ENCODE measurements at regions not wholly inside any gene's neighbourhood (a gene's known extent, or its start where the extent isn't known, plus 50 kb on each side); places are given as distances from the start of the nearest gene placed in this dataset.

DNA sequence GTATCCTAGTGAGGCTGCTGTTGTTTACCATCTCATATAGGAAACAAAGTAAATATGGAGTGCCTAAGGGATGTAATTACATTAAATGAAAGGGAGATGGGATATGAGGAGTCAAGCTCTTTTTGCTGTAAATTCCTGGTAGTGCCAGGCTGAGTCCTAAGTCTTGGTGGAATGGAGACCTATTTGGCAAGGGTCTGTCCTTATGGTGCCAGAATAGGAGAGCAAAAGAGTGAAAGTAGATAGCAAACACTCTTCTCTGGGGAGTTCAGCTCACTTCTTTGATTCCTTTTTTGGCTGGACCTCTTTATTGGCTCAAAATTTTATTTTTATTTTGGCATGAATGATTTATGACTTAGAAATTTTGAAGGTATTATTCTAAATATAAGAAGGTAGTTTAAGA is 380.8 kb downstream of the TMEM232 start:
- TF ChIP-seq, protein P1, sequence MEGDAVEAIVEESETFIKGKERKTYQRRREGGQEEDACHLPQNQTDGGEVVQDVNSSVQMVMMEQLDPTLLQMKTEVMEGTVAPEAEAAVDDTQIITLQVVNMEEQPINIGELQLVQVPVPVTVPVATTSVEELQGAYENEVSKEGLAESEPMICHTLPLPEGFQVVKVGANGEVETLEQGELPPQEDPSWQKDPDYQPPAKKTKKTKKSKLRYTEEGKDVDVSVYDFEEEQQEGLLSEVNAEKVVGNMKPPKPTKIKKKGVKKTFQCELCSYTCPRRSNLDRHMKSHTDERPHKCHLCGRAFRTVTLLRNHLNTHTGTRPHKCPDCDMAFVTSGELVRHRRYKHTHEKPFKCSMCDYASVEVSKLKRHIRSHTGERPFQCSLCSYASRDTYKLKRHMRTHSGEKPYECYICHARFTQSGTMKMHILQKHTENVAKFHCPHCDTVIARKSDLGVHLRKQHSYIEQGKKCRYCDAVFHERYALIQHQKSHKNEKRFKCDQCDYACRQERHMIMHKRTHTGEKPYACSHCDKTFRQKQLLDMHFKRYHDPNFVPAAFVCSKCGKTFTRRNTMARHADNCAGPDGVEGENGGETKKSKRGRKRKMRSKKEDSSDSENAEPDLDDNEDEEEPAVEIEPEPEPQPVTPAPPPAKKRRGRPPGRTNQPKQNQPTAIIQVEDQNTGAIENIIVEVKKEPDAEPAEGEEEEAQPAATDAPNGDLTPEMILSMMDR (IDR thresholded peaks at IDR 0.05; ENCODE audit: insufficient read depth, low read depth, low read length) = no peak
- no peak overlapping the region for H3K4me3 ChIP-seq (ENCODE audit: low read depth, low read length)
- DNase-seq (ENCODE audit: low read depth) = no peak

DNA sequence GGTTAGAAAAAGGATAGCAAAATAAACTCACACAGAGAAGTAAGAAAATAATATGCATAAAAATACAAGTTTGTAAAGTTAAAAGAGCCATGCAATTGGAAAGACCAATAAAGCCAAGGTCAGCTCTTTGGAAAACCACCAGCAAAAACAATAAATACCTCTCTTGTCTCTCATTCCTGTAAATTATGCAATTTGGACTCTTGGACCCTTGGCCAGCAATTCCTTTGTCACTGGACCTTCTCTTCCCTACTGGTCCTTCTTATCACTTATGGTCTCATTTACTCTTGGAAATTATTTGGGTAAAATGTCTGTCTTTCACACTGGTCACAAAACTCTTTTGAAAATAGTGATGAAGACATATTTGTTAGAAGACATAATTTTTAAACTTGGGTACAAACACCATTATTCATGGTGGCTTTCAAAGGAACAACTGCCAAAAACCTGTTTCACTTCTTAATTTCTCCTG is 379.5 kb downstream of the TMEM232 start:
- no peak for DNase-seq (ENCODE audit: low read depth)
- H3K4me3 ChIP-seq (ENCODE audit: low read depth, low read length) = no peak overlapping the region
- TF ChIP-seq, protein P1 (IDR thresholded peaks at IDR 0.05; ENCODE audit: insufficient read depth, low read depth, low read length) = no peak

DNA sequence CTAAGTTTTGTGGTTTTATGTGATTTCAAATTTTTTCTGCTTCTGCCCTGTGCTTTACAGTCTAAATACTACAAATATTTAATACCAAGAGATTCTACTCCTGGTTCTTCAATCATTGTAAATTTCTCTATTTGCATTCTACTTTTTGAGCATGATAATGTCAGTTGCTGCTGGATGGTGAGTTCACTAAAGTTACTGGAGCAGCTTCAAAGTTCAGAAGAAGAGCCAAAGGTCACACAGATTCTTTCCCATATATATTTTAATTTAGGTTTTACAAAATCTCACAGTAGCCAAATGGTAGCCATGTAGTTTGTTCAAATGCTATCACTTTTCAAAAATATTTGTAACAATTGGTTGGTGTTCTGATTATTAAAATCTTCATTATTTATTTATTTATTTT is 378.7 kb downstream of the TMEM232 start:
- H3K4me3 ChIP-seq (ENCODE audit: low read depth, low read length) = no peak overlapping the region
- TF ChIP-seq, protein P1 (IDR thresholded peaks at IDR 0.05; ENCODE audit: insufficient read depth, low read depth, low read length) = no peak
- DNase-seq (ENCODE audit: low read depth) = no peak

DNA sequence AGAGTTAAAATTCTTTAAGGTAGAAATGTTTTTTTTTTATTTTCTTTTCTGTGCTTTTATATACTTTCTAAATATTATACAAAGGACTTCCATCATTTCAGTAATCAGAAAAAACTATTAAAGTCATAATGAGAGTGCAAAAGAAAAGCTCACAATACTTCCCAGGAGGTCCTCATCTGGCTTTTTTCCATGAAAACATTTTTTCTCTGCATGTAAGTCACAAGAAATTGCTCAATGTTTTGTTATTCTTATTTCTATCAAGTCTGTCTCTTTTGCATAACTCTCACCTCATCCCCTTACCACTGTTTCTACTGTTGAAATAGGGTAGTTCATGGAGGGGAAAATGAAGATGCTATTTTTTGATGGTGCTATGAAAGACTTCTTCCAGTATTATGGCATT is 375.0 kb downstream of the TMEM232 start:
- DNase-seq (ENCODE audit: low read depth) = peak; percentile 35
- TF ChIP-seq, protein P1 (IDR thresholded peaks at IDR 0.05; ENCODE audit: insufficient read depth, low read depth, low read length) = no peak

DNA sequence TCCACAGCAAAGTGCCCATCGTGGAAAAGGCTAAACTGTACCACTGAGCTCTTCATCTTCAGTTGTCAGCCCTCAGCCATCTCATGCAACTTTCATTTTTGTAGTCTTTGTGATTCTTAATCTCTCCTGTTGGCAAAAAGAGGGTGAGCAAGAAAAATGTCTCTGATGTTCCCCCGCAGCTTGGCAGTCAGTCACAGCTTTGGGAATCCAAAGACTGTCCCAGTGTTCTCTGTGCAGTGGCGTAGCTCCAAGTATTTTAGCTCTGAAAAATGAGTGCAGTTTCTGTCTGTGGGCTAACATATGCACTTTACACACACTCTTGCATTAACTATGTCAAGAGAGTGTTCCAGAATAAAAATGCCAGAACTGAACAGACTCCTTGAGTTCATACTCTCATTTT is 372.2 kb downstream of the TMEM232 start:
- no peak overlapping the region for H3K4me3 ChIP-seq (ENCODE audit: low read depth, low read length)
- TF ChIP-seq, protein P1 (IDR thresholded peaks at IDR 0.05; ENCODE audit: insufficient read depth, low read depth, low read length) = no peak
- DNase-seq (ENCODE audit: low read depth) = no peak

More for the DNA sequence above, 375.0 kb downstream of the TMEM232 start:
- no peak overlapping the region for H3K4me3 ChIP-seq (ENCODE audit: low read depth, low read length)

DNA sequence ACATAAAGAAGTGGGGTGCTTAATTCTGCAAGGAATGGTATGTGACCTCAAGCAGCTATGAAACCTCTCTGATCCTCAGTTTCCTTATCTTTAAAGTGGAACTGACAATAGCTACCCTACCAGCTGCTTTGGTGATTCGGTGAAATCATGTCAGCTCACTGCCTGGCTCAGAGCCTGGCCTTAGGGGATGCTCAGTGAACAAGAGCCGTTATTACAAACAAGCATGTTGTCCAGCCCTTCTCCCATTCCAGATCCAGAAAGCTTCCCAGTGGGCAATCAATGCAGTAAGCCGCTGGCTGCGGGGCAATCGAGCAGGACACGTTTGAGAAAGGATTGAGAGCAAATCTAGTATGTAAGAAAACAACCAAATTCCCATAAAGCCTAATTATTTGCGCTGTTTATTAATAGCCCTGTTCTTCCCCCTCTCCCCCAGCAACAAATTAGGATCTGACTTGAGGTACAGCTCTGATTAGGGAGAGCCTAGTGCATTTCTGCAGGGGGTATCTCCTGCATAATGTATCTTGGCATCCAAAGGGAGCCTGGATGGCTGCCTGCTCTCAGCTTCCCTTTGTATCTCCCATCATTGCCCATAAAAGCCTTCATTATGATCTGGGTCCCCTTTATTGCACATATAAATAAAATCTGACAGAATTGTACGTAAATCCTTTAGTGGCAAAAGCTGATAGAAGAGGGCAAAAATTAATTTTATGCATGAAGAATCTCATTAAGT is 371.4 kb downstream of the TMEM232 start:
- H3K4me3 ChIP-seq (ENCODE audit: low read depth, low read length) = no peak overlapping the region
- TF ChIP-seq, protein P1 (IDR thresholded peaks at IDR 0.05; ENCODE audit: insufficient read depth, low read depth, low read length) = no peak
- DNase-seq (ENCODE audit: low read depth) = no peak

DNA sequence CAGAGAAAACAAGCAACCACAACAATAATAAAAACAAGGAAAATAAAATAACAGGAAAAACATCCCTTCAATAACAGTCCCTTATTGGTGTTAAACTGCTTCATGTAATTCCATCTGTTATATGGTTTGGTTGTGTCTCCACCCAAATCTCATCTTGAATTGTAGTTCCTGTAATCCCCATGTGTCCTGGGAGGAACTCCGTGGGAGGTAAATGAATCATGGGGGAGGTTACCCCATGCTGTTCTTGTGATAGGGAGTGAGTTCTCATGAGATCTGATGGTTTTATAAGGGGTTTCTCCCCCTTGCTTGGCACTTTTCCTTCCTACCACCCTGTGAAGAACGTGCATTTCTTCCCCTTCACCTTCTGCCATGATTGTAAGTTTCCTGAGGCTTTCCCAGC is 369.8 kb downstream of the TMEM232 start:
- TF ChIP-seq, protein P1 (IDR thresholded peaks at IDR 0.05; ENCODE audit: insufficient read depth, low read depth, low read length) = no peak
- H3K4me3 ChIP-seq (ENCODE audit: low read depth, low read length) = no peak overlapping the region
- peak; percentile 14 for DNase-seq (ENCODE audit: low read depth)

Data from fibroblast of villous mesenchyme (primary cell).